NCI-H82 treated with DMSO at 0.1 percent for 48 hours (cell line): ENCODE measurements at regions not wholly inside any gene's neighbourhood (a gene's known extent, or its start where the extent isn't known, plus 50 kb on each side); places are given as distances from the start of the nearest gene placed in this dataset.

Source experiments
- DNase-seq: peaks from one replicate; lab custom pipeline; 2025; ENCODE audit not compliant: unreplicated experiment; lab: John Stamatoyannopoulos, UW

- DNase-seq: no peak
Measured at GRCh38 chr6:16078064-16078463, 50.8 kb upstream of the MYLIP start.

- DNase-seq: no peak
Measured at GRCh38 chr6:16069671-16070070, 59.2 kb upstream of the MYLIP start.

- DNase-seq: no peak
Measured at GRCh38 chr6:16069222-16069621, 59.7 kb upstream of the MYLIP start.

- no peak for DNase-seq
Measured at GRCh38 chr6:16067568-16067967, 61.3 kb upstream of the MYLIP start.

- peak; percentile 17 for DNase-seq
Measured at GRCh38 chr6:16064671-16065072, 64.2 kb upstream of the MYLIP start.

- DNase-seq: no peak
Measured at GRCh38 chr6:16063580-16063979, 65.3 kb upstream of the MYLIP start.

- DNase-seq: no peak
Measured at GRCh38 chr6:16061818-16062217, 67.1 kb upstream of the MYLIP start.

GRCh38 chr6:16060039-16060438, 68.8 kb upstream of the MYLIP start:
- DNase-seq: no peak

- DNase-seq: no peak
Measured at GRCh38 chr6:16059496-16059895, 69.4 kb upstream of the MYLIP start.

- no peak for DNase-seq
Measured at GRCh38 chr6:16058929-16059345, 69.9 kb upstream of the MYLIP start.

GRCh38 chr6:16058201-16058928, 70.5 kb upstream of the MYLIP start:
- DNase-seq: peak; percentile 69

GRCh38 chr6:16057446-16057845, 71.4 kb upstream of the MYLIP start:
- no peak for DNase-seq

GRCh38 chr6:16056263-16056870, 72.5 kb upstream of the MYLIP start:
- no peak for DNase-seq

GRCh38 chr6:16055852-16056251, 73.0 kb upstream of the MYLIP start:
- DNase-seq: no peak

GRCh38 chr6:16049168-16049567, 79.7 kb upstream of the MYLIP start:
- no peak for DNase-seq

- DNase-seq: no peak
Measured at GRCh38 chr6:16048221-16048620, 80.7 kb upstream of the MYLIP start.

- DNase-seq: no peak
Measured at GRCh38 chr6:16047435-16047990, 81.4 kb upstream of the MYLIP start.

GRCh38 chr6:16045238-16045637, 83.6 kb upstream of the MYLIP start:
- no peak for DNase-seq

GRCh38 chr6:16044211-16044643, 84.7 kb upstream of the MYLIP start:
- no peak for DNase-seq

- DNase-seq: no peak
Measured at GRCh38 chr6:16043171-16044135, 85.4 kb upstream of the MYLIP start.

- no peak for DNase-seq
Measured at GRCh38 chr6:16042751-16043150, 86.1 kb upstream of the MYLIP start.
